Lower lobe of right lung (tissue), 2 donors: ENCODE measurements at regions not wholly inside any gene's neighbourhood (a gene's known extent, or its start where the extent isn't known, plus 50 kb on each side); places are given as distances from the start of the nearest gene placed in this dataset.

Experiments used
- ATAC-seq, 2 donors: fragments of 200-7000 bp; cut with Tn5 transposase; one replicate each; pipeline ENCODE4 v1.9.1; 2020 to 2022; ENCODE audit warnings: mild to moderate bottlenecking in 2 of 2, moderate library complexity in 2 of 2
- DNase-seq: peaks from one replicate; pipeline ENCODE4 v3.0.0-alpha.2; 2020
- H3K27ac ChIP-seq: fragments of 200-600 bp; one replicate; pipeline ENCODE4 v1.8.0; 2022
- H3K27me3 ChIP-seq: fragments of 200-600 bp; one replicate; pipeline ENCODE4 v1.8.0; 2022; ENCODE audit warnings: low read depth
- H3K36me3 ChIP-seq: fragments of 200-600 bp; one replicate; pipeline ENCODE4 v1.8.0; 2022; ENCODE audit warnings: mild to moderate bottlenecking
- H3K4me1 ChIP-seq: fragments of 200-600 bp; one replicate; pipeline ENCODE4 v1.8.0; 2022
- H3K4me3 ChIP-seq: fragments of 200-600 bp; one replicate; pipeline ENCODE4 v1.8.0; 2022; ENCODE audit warnings: mild to moderate bottlenecking
- H3K9me3 ChIP-seq: fragments of 200-600 bp; one replicate; pipeline ENCODE4 v1.8.0; 2022
- CTCF ChIP-seq: fragments of 200-600 bp; IDR thresholded peaks from one replicate; pipeline ENCODE4 v1.8.0; 2022; ENCODE audit warnings: antibody characterized with exemption, mild to moderate bottlenecking
- intact Hi-C: fragments of 100-400 bp; cut with DNase I; formaldehyde crosslinking; loops from one replicate; pipeline ENCODE4 v1.11.0; 2022
- donor health status: DM: no; HTN: yes; CAD: no; lungs with severe emphysema.

- no peaks in the 10 kb centered on the region for H3K4me1 ChIP-seq
- DNase-seq, result no peak
- intact Hi-C loops, result no loop called here
- TF ChIP-seq CTCF, result no peak
- H3K9me3 ChIP-seq, result no peaks in the 10 kb centered on the region
- H3K4me3 ChIP-seq, result no peak overlapping the region
- no peaks in the 10 kb centered on the region for H3K27me3 ChIP-seq
- H3K36me3 ChIP-seq, result no peaks in the 10 kb centered on the region
- ATAC-seq, result no peak
- H3K27ac ChIP-seq, result no peak overlapping the region
These were observed 1095.7 kb downstream of the AACS start for GRCh38 chr12:126160912-126161311.

GRCh38 chr12:126163984-126164383, 1098.7 kb downstream of the AACS start:
- Histone ChIP-seq H3K4me3 (no peak overlapping the region), H3K4me1 (no peaks in the 10 kb centered on the region), H3K36me3 (no peaks in the 10 kb centered on the region), H3K27me3 (no peaks in the 10 kb centered on the region), H3K27ac (no peak overlapping the region), H3K9me3 (no peaks in the 10 kb centered on the region)
- ATAC-seq (no peak), DNase-seq (no peak)
- intact Hi-C loops, result no loop called here
- no peak for TF ChIP-seq CTCF

- DNase-seq, result no peak
- H3K27ac ChIP-seq, result no peak overlapping the region
- no peaks in the 10 kb centered on the region for H3K4me1 ChIP-seq
- TF ChIP-seq CTCF, result no peak
- H3K9me3 ChIP-seq, result no peaks in the 10 kb centered on the region
- H3K36me3 ChIP-seq, result no peaks in the 10 kb centered on the region
- no peak overlapping the region for H3K4me3 ChIP-seq
- ATAC-seq, result no peak
- no peaks in the 10 kb centered on the region for H3K27me3 ChIP-seq
- intact Hi-C loops, result no loop called here
These were observed 1106.8 kb downstream of the AACS start for GRCh38 chr12:126171937-126172559.

- Histone ChIP-seq H3K4me1 (no peaks in the 10 kb centered on the region), H3K4me3 (no peak overlapping the region), H3K36me3 (no peaks in the 10 kb centered on the region), H3K9me3 (no peaks in the 10 kb centered on the region), H3K27ac (no peak overlapping the region), H3K27me3 (no peaks in the 10 kb centered on the region)
- no peak for DNase-seq
- no peak for TF ChIP-seq CTCF
- ATAC-seq, result no peak
- intact Hi-C loops, result no loop called here
These were observed 1117.5 kb downstream of the AACS start for GRCh38 chr12:126182619-126183236.

GRCh38 chr12:126185025-126185424, 1119.8 kb downstream of the AACS start:
- Histone ChIP-seq H3K36me3 (no peaks in the 10 kb centered on the region), H3K4me1 (no peaks in the 10 kb centered on the region), H3K9me3 (no peaks in the 10 kb centered on the region), H3K27me3 (no peaks in the 10 kb centered on the region), H3K4me3 (no peak overlapping the region), H3K27ac (no peak overlapping the region)
- no peak for DNase-seq
- intact Hi-C loops, result no loop called here
- ATAC-seq, result no peak
- no peak for TF ChIP-seq CTCF
